Activated CD4-positive, alpha-beta T cell treated with anti-CD3 and anti-CD28 coated beads, Interleukin-2, amount 10 ng/mL, durations not matched to agents 24 days and 14 days (primary cell): ENCODE measurements at regions not wholly inside any gene's neighbourhood (a gene's known extent, or its start where the extent isn't known, plus 50 kb on each side); places are given as distances from the start of the nearest gene placed in this dataset.
"Not testable (repeated sequence)": the region's sequence is repeated elsewhere in the genome, so short reads cannot be mapped to it uniquely, and the experiment has no call there.

Experiments
- DNase-seq: peaks from one replicate; pipeline ENCODE4 v3.0.0; 2022
- H3K27ac Mint-ChIP-seq: one replicate; pipeline ENCODE4 v1.8.0; 2022; ENCODE audit warnings: mild to moderate bottlenecking, mixed read lengths
- H3K27me3 Mint-ChIP-seq: one replicate; pipeline ENCODE4 v1.8.0; 2022; ENCODE audit warnings: mixed read lengths
- H3K36me3 Mint-ChIP-seq: one replicate; pipeline ENCODE4 v1.8.0; 2022; ENCODE audit warnings: low read depth, mild to moderate bottlenecking, mixed read lengths
- H3K4me1 Mint-ChIP-seq: one replicate; pipeline ENCODE4 v1.8.0; 2021; ENCODE audit warnings: mixed read lengths
- H3K4me3 Mint-ChIP-seq: one replicate; pipeline ENCODE4 v1.8.0; 2022; ENCODE audit warnings: mild to moderate bottlenecking, moderate library complexity, mixed read lengths
- H3K9me3 Mint-ChIP-seq: one replicate; pipeline ENCODE4 v1.8.0; 2021; ENCODE audit warnings: mixed read lengths
- intact Hi-C: fragments of 100-400 bp; cut with micrococcal nuclease; formaldehyde crosslinking; loops from one replicate; pipeline ENCODE4 v1.15.1; 2023

GRCh38 chr3:158026236-158026635, 80.0 kb downstream of the SHOX2 start:
- H3K27ac Mint-ChIP-seq = no peak overlapping the region
- H3K27me3 Mint-ChIP-seq = no peaks in the 10 kb centered on the region
- H3K4me1 Mint-ChIP-seq = no peaks in the 10 kb centered on the region
- no peaks in the 10 kb centered on the region for H3K9me3 Mint-ChIP-seq
- H3K36me3 Mint-ChIP-seq = no peaks in the 10 kb centered on the region
- DNase-seq = no peak
- H3K4me3 Mint-ChIP-seq = no peak overlapping the region
- intact Hi-C loops = no loop called here

DNA sequence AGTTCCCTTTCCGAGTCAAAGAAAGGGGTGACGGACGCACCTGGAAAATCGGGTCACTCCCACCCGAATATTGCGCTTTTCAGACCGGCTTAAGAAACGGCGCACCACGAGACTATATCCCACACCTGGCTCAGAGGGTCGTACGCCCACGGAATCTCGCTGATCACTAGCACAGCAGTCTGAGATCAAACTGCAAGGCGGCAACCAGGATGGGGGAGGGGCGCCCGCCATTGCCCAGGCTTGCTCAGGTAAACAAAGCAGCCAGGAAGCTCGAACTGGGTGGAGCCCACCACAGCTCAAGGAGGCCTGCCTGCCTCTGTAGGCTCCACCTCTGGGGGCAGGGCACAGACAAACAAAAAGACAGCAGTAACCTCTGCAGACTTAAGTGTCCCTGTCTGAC, 86.3 kb downstream of the SHOX2 start:
- H3K4me3 Mint-ChIP-seq, DNase-seq, H3K36me3 Mint-ChIP-seq, H3K27me3 Mint-ChIP-seq, H3K27ac Mint-ChIP-seq, H3K9me3 Mint-ChIP-seq, H3K4me1 Mint-ChIP-seq, intact Hi-C loops: not testable (repeated sequence)

GRCh38 chr3:158018462-158018861, 87.8 kb downstream of the SHOX2 start:
- no peak for DNase-seq
- no peaks in the 10 kb centered on the region for H3K36me3 Mint-ChIP-seq

DNA sequence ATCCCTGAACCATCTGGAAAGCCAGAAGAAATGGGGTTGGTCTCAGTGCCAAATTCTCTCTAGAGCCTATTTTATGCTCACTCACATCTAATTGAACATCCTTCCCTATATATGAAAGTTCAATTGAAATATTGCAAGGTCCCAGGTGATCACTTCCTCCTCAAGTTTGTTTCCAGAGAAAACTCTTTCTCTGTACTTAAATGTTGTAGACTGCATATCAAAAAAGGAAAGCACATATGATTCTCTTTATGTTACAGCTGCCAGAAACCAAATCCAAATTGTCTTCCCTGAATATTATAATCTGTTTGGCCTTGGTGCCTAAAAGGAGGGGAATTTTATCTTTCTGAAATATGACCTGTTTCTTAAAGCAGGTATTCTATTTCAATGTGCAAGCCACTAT, 93.3 kb downstream of the SHOX2 start:
- Mint-ChIP-seq H3K27ac (no peak overlapping the region), H3K9me3 (no peaks in the 10 kb centered on the region), H3K4me3 (no peak overlapping the region), H3K36me3 (no peaks in the 10 kb centered on the region), H3K4me1 (no peaks in the 10 kb centered on the region), H3K27me3 (no peaks in the 10 kb centered on the region)
- intact Hi-C loops = no loop called here
- DNase-seq = no peak

More at GRCh38 chr3:158018462-158018861, 87.8 kb downstream of the SHOX2 start:
- no peak overlapping the region for H3K4me3 Mint-ChIP-seq
- intact Hi-C loops = no loop called here
- no peak overlapping the region for H3K27ac Mint-ChIP-seq
- no peaks in the 10 kb centered on the region for H3K4me1 Mint-ChIP-seq
- H3K9me3 Mint-ChIP-seq = peaks cover 4% of the 10 kb centered on the region
- no peaks in the 10 kb centered on the region for H3K27me3 Mint-ChIP-seq

- H3K4me3 Mint-ChIP-seq = no peak overlapping the region
- H3K4me1 Mint-ChIP-seq = no peaks in the 10 kb centered on the region
- no peak for DNase-seq
- H3K9me3 Mint-ChIP-seq = peaks cover 7% of the 10 kb centered on the region
- H3K36me3 Mint-ChIP-seq = no peaks in the 10 kb centered on the region
- H3K27me3 Mint-ChIP-seq = no peaks in the 10 kb centered on the region
- H3K27ac Mint-ChIP-seq = no peak overlapping the region
- intact Hi-C loops = no loop called here
Observed at GRCh38 chr3:158005391-158006100, 100.7 kb downstream of the SHOX2 start.

GRCh38 chr3:157999246-157999645, 107.0 kb downstream of the SHOX2 start:
- Mint-ChIP-seq H3K4me1 (no peaks in the 10 kb centered on the region), H3K27ac (no peak overlapping the region), H3K9me3 (peaks cover 22% of the 10 kb centered on the region), H3K36me3 (no peaks in the 10 kb centered on the region), H3K4me3 (no peak overlapping the region), H3K27me3 (no peaks in the 10 kb centered on the region)
- DNase-seq = no peak
- intact Hi-C loops = no loop called here

- Mint-ChIP-seq H3K9me3 (no peaks in the 10 kb centered on the region), H3K27me3 (no peaks in the 10 kb centered on the region), H3K36me3 (no peaks in the 10 kb centered on the region), H3K4me3 (no peak overlapping the region), H3K4me1 (no peaks in the 10 kb centered on the region), H3K27ac (no peak overlapping the region)
- DNase-seq = no peak
- intact Hi-C loops = no loop called here
Observed at GRCh38 chr3:157982359-157982758, 123.9 kb downstream of the SHOX2 start.

DNA sequence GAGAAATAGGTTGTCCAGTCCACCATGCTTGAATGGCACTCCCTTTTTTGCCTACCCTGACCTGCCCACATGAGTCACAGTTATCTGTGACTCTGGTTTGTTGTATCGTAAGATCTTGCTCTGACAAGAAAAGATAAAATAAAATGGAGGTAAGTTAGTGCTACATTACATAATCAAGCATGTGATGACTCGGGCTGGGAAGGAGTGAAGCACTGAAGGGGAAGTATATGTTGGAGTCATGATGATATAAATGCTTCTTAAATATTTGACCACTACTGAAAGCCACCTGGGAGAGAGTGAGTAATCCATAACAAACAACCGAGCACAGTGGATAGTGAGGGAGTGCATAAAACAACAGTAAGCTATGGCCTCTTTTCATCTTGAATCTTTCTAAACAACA, 124.4 kb downstream of the SHOX2 start:
- Mint-ChIP-seq H3K9me3 (no peaks in the 10 kb centered on the region), H3K27me3 (no peaks in the 10 kb centered on the region), H3K36me3 (no peaks in the 10 kb centered on the region), H3K27ac (no peak overlapping the region), H3K4me3 (no peak overlapping the region), H3K4me1 (no peaks in the 10 kb centered on the region)
- intact Hi-C loops = no loop called here
- no peak for DNase-seq

- Mint-ChIP-seq H3K4me3 (no peak overlapping the region), H3K27ac (no peak overlapping the region), H3K27me3 (no peaks in the 10 kb centered on the region), H3K9me3 (no peaks in the 10 kb centered on the region), H3K36me3 (no peaks in the 10 kb centered on the region), H3K4me1 (no peaks in the 10 kb centered on the region)
- DNase-seq = no peak
- intact Hi-C loops = no loop called here
Observed at GRCh38 chr3:157979022-157979421, 127.2 kb downstream of the SHOX2 start.

DNA sequence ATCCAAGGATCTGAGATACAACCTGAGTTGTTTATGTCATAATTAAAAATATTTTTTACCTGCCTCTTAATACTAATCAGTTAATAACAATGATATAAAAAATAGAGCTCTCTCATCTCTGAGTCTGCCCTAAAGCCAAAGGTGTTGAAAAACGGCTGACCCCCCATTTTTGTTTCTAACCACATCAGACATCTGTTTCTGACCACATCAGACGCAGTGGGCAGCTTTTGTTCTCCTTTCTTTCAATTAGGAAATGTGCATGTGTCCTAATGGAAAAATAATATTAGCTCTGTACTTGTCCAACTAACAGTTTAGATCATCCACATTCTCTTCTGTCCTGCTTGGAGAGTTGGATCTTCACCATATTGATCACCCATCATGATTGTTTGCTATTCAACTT, 144.6 kb downstream of the SHOX2 start:
- Mint-ChIP-seq H3K9me3 (no peaks in the 10 kb centered on the region), H3K4me1 (no peaks in the 10 kb centered on the region), H3K27me3 (no peaks in the 10 kb centered on the region), H3K4me3 (no peak overlapping the region), H3K27ac (no peak overlapping the region), H3K36me3 (no peaks in the 10 kb centered on the region)
- DNase-seq = no peak
- intact Hi-C loops = no loop called here

GRCh38 chr3:157958457-157958856, 147.8 kb downstream of the SHOX2 start:
- H3K4me1 Mint-ChIP-seq = no peaks in the 10 kb centered on the region
- no peaks in the 10 kb centered on the region for H3K36me3 Mint-ChIP-seq
- no peaks in the 10 kb centered on the region for H3K27me3 Mint-ChIP-seq
- no peak for DNase-seq
- no peaks in the 10 kb centered on the region for H3K9me3 Mint-ChIP-seq
- intact Hi-C loops = no loop called here
- H3K4me3 Mint-ChIP-seq = no peak overlapping the region
- H3K27ac Mint-ChIP-seq = no peak overlapping the region

- no peak overlapping the region for H3K4me3 Mint-ChIP-seq
- H3K4me1 Mint-ChIP-seq = no peaks in the 10 kb centered on the region
- H3K27me3 Mint-ChIP-seq = no peaks in the 10 kb centered on the region
Observed at GRCh38 chr3:157956850-157957249, 149.4 kb downstream of the SHOX2 start.

GRCh38 chr3:157956176-157956575, 150.0 kb downstream of the SHOX2 start:
- H3K36me3 Mint-ChIP-seq = no peaks in the 10 kb centered on the region
- H3K9me3 Mint-ChIP-seq = no peaks in the 10 kb centered on the region
- H3K4me3 Mint-ChIP-seq = no peak overlapping the region
- intact Hi-C loops = no loop called here
- no peaks in the 10 kb centered on the region for H3K4me1 Mint-ChIP-seq
- H3K27me3 Mint-ChIP-seq = no peaks in the 10 kb centered on the region
- no peak for DNase-seq
- H3K27ac Mint-ChIP-seq = no peak overlapping the region

More at GRCh38 chr3:157956850-157957249, 149.4 kb downstream of the SHOX2 start:
- no peaks in the 10 kb centered on the region for H3K36me3 Mint-ChIP-seq
- H3K27ac Mint-ChIP-seq = no peak overlapping the region
- intact Hi-C loops = no loop called here
- DNase-seq = no peak
- no peaks in the 10 kb centered on the region for H3K9me3 Mint-ChIP-seq

DNA sequence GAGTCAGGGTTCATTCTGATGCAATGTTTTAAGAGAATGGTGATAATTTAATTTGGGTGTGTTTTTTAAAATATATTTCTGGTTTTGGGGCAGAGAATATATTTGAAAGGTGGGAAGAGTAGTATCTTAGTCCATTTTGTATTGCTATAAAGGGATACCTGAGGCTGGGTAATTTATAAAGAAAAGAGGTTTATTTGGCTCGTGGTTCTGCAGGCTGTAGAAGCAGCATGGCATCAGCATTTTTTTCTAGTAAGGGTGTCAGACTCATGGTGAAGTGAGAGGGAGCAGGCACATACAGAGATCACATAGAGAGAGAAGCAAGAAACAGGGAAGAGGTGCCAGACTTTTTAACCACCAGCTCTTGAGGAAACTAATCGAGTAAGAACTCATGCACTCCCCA, 152.7 kb downstream of the SHOX2 start:
- Mint-ChIP-seq H3K9me3 (no peaks in the 10 kb centered on the region), H3K4me1 (no peaks in the 10 kb centered on the region), H3K4me3 (no peak overlapping the region), H3K27ac (no peak overlapping the region), H3K27me3 (no peaks in the 10 kb centered on the region), H3K36me3 (no peaks in the 10 kb centered on the region)
- intact Hi-C loops = no loop called here
- no peak for DNase-seq
